Right atrium auricular region (tissue), 2 donors: ENCODE measurements at regions not wholly inside any gene's neighbourhood (a gene's known extent, or its start where the extent isn't known, plus 50 kb on each side); places are given as distances from the start of the nearest gene placed in this dataset.

ENCODE experiments used
- DNase-seq: peaks from one replicate; pipeline ENCODE4 v3.0.0-alpha.2; 2019; ENCODE audit warnings: low spot score
- H3K27ac ChIP-seq, 2 donors: fragments of 200-600 bp; sonication (generic); 1 replicate in 1 of 2; 2 replicates in 1 of 2; pipeline ENCODE4 v1.5.1; 2016 to 2019
- H3K27me3 ChIP-seq, 2 donors: fragments of 200-600 bp; sonication (generic); one replicate each; pipeline versions ENCODE4 v1.5.1 to v1.6.0; 2017 to 2019
- H3K36me3 ChIP-seq: fragments of 200-600 bp; sonication (generic); one replicate; pipeline ENCODE4 v1.5.1; 2016
- H3K4me1 ChIP-seq, 2 donors: fragments of 200-600 bp; sonication (generic); one replicate each; pipeline versions ENCODE4 v1.5.1 to v1.6.0; 2017 to 2019
- H3K4me3 ChIP-seq, 2 donors: fragments of 200-600 bp; sonication (generic); 1 replicate in 1 of 2; 2 replicates in 1 of 2; pipeline ENCODE4 v1.5.1; 2017 to 2019; ENCODE audit warnings: mild to moderate bottlenecking in 1 of 2, moderate library complexity in 1 of 2
- H3K9me3 ChIP-seq, 2 donors: fragments of 200-600 bp; sonication (generic); one replicate each; pipeline ENCODE4 v1.5.1; 2019
- TF ChIP-seq, protein P1 (sequence below), 2 donors: fragments of 200-600 bp; sonication (generic); IDR thresholded peaks; one replicate each; pipeline ENCODE4 v1.5.1; 2019; ENCODE audit warnings: antibody characterized with exemption in 2 of 2

DNA sequence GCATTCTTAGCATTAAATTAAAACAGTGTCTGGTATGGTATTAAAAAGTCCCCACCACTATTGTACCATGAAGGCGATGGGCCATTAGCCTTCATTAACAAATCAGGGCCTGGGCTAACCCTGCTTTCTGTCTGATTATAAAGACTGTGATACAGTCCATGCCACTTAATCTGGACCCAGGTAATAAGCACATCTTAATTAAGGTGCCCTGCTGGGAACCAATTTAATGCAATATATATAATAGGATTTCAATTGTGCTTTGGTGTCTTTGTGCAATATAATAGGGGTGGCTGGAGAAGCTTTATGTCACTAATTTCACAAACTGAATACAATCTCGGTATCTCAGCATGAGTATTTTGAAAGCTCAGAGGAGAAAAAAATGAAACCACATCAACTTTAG lies 64.4 kb upstream of the CDH8 start:
- no peaks in the 10 kb centered on the region for H3K4me1 ChIP-seq
- H3K27ac ChIP-seq: no peak overlapping the region
- TF ChIP-seq, protein P1, sequence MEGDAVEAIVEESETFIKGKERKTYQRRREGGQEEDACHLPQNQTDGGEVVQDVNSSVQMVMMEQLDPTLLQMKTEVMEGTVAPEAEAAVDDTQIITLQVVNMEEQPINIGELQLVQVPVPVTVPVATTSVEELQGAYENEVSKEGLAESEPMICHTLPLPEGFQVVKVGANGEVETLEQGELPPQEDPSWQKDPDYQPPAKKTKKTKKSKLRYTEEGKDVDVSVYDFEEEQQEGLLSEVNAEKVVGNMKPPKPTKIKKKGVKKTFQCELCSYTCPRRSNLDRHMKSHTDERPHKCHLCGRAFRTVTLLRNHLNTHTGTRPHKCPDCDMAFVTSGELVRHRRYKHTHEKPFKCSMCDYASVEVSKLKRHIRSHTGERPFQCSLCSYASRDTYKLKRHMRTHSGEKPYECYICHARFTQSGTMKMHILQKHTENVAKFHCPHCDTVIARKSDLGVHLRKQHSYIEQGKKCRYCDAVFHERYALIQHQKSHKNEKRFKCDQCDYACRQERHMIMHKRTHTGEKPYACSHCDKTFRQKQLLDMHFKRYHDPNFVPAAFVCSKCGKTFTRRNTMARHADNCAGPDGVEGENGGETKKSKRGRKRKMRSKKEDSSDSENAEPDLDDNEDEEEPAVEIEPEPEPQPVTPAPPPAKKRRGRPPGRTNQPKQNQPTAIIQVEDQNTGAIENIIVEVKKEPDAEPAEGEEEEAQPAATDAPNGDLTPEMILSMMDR (IDR thresholded peaks at IDR 0.05): no peak
- H3K36me3 ChIP-seq: no peaks in the 10 kb centered on the region
- no peak overlapping the region for H3K4me3 ChIP-seq
- no peaks in the 10 kb centered on the region for H3K9me3 ChIP-seq
- H3K27me3 ChIP-seq: no peaks in the 10 kb centered on the region
- no peak for DNase-seq

DNA sequence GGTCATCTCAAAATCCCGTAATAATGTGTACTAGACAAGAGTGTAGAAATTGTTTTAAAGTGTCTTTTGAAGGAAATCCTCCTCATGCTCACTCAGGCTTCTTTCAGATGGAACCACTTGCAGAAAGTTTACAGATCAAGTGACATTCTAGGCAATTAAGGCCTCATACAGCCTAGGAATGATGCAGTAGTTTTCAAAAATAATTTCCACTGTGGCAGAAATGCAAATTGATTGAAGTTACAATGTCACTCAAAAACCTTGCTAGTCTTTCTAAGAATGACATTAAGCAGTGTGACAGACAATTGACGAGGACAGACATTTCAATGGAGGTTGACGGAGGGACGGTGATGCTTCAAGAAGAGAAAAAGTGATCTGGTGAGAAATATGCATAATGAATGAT lies 53.5 kb upstream of the CDH8 start:
- TF ChIP-seq, protein P1 (IDR thresholded peaks at IDR 0.05): no peak
- H3K36me3 ChIP-seq: no peaks in the 10 kb centered on the region
- H3K27me3 ChIP-seq: no peaks in the 10 kb centered on the region
- H3K4me3 ChIP-seq: no peak overlapping the region
- no peak overlapping the region for H3K27ac ChIP-seq
- H3K4me1 ChIP-seq: no peaks in the 10 kb centered on the region
- H3K9me3 ChIP-seq: no peaks in the 10 kb centered on the region
- DNase-seq: no peak

DNA sequence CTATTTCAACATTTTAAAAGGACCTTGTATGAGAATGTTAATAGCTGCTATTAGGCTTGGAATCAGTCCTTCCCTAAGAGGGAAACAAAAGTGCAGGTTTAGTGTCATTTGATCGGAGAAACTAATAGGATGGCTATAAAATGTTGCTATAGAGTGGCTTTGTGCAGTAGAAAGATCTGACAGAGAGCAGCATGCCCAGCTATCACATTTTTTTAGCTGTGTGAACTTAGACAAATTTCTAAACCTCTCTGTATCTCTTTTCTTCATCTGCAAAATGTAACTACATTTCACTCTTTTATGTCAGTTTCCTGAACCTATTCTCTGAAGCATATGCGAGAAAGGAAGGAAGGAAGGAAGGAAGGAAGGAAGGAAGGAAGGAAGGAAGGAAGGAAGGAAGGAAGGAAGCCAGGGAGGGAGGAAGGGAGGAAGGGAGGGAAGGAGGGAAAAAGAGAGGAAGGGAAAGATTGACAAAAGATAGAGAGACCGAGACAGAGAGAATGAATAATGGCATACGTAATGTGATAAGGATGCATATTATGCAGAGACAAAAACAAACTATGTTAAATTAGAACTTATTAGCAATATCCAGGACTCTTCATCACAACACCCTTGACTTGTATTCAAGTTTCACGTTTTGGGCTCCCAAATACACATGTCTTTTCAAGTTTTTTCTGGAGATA lies 52.6 kb upstream of the CDH8 start:
- Histone ChIP-seq H3K27me3 (no peaks in the 10 kb centered on the region), H3K4me3 (no peak overlapping the region), H3K36me3 (no peaks in the 10 kb centered on the region), H3K9me3 (no peaks in the 10 kb centered on the region), H3K27ac (no peak overlapping the region), H3K4me1 (no peaks in the 10 kb centered on the region)
- DNase-seq: no peak
- TF ChIP-seq, protein P1 (IDR thresholded peaks at IDR 0.05): no peak
